HCT116 (cell line): ENCODE measurements at regions not wholly inside any gene's neighbourhood (a gene's known extent, or its start where the extent isn't known, plus 50 kb on each side); places are given as distances from the start of the nearest gene placed in this dataset.

ENCODE experiments used
- ATAC-seq: fragments of 200-7000 bp; cut with Tn5 transposase; 2 replicates; pipeline ENCODE4 v1.9.1; 2020; ENCODE audit warnings: mild to moderate bottlenecking, moderate library complexity
- BruUV-seq: library from RNA; stranded (reverse); fragments of 400-500 nt; replicated peaks from 2 replicates; lab custom pipeline; 2021; lab: Mats Ljungman, UMichigan
- CTCF ChIA-PET: fragments of 300-600 bp; sonication (Branson Sonifier 250); formaldehyde crosslinking; loops from one replicate; lab custom pipeline; 2021; ENCODE audit warnings: antibody characterized with exemption; lab: Charles Lee
- POLR2A ChIA-PET: fragments of 300-600, 350-600 bp; sonication (Branson Sonifier 250); formaldehyde crosslinking; loops from one replicate; lab custom pipeline; 2021; ENCODE audit warnings: antibody characterized with exemption; lab: Charles Lee
- RAD21 ChIA-PET, 2 experiments: fragments of 300-600 bp; sonication (Branson Sonifier 250); formaldehyde crosslinking; loops; one replicate each; lab custom pipeline; 2023; ENCODE audit warnings: low total read pairs in 2 of 2; ENCODE audit not compliant: uncharacterized antibody in 2 of 2, unreplicated experiment in 2 of 2, low non-redundant PET in 1 of 2; lab: Charles Lee
- DNase-seq: peaks from one replicate; pipeline ENCODE4 v3.0.0-alpha.2; 2010; ENCODE audit warnings: low read depth, low spot score
- H2AFZ ChIP-seq: fragments of 200-600 bp; shearing (Covaris generic), sonication (generic); 2 replicates; pipeline ENCODE4 v1.6.1; 2017; ENCODE audit warnings: low read depth, mixed run types, mixed read lengths, antibody characterized with exemption, low read length; ENCODE audit not compliant: poor library complexity, severe bottlenecking
- H3K27ac ChIP-seq: 2 replicates; pipeline ENCODE4 v1.5.1; 2012; ENCODE audit warnings: low read depth, low read length
- H3K27me3 ChIP-seq: fragments of 200-600 bp; sonication (generic); 2 replicates; pipeline ENCODE4 v1.6.1; 2016; ENCODE audit warnings: mixed run types, low read length, mixed read lengths; ENCODE audit not compliant: insufficient read depth
- H3K36me3 ChIP-seq, 2 experiments: fragments of 200-500 bp in 1 of 2; fragments of 200-600 bp in 1 of 2; sonication (Bioruptor generic) in 1 of 2; sonication (generic) in 1 of 2; 2 replicates each; pipeline versions ENCODE4 v1.5.1 to v1.6.1; 2014 to 2016; ENCODE audit warnings: low read length in 2 of 2, inconsistent platforms in 1 of 2, mixed read lengths in 1 of 2, mixed run types in 1 of 2; ENCODE audit not compliant: insufficient read depth in 2 of 2, control insufficient read depth in 1 of 2
- H3K4me1 ChIP-seq, 2 experiments: fragments of 200-600 bp in 1 of 2; sonication (generic) in 1 of 2; 2 replicates each; pipeline versions ENCODE4 v1.5.1 to v1.6.1; 2012 to 2017; ENCODE audit warnings: low read length in 2 of 2, inconsistent platforms in 1 of 2, mild to moderate bottlenecking in 1 of 2, mixed read lengths in 1 of 2, mixed run types in 1 of 2, moderate library complexity in 1 of 2; ENCODE audit not compliant: insufficient read depth in 2 of 2, control insufficient read depth in 1 of 2
- H3K4me2 ChIP-seq: fragments of 200-600 bp; sonication (generic); 2 replicates; pipeline ENCODE4 v1.6.1; 2017; ENCODE audit warnings: mixed run types, low read length, mixed read lengths
- H3K4me3 ChIP-seq, 2 experiments: fragments of 200-600 bp in 1 of 2; sonication (generic) in 1 of 2; replicated peaks in 1 of 2; 2 replicates each; pipeline ENCODE4 v1.5.1; 2011 to 2016; ENCODE audit warnings: low read length in 2 of 2, control low read depth in 1 of 2, low read depth in 1 of 2, mild to moderate bottlenecking in 1 of 2, mixed read lengths in 1 of 2, mixed run types in 1 of 2
- H3K79me2 ChIP-seq: fragments of 200-600 bp; sonication (generic); 2 replicates; pipeline ENCODE4 v1.6.1; 2017; ENCODE audit warnings: mild to moderate bottlenecking, mixed run types, low read length, moderate library complexity, mixed read lengths; ENCODE audit not compliant: insufficient read depth
- H3K9ac ChIP-seq: fragments of 200-600 bp; sonication (generic); 2 replicates; pipeline ENCODE4 v1.6.1; 2016; ENCODE audit warnings: low read length, mixed read lengths
- H3K9me2 ChIP-seq: fragments of 200-600 bp; sonication (generic), shearing (Covaris generic); 2 replicates; pipeline ENCODE4 v1.6.1; 2017; ENCODE audit warnings: mixed run types, mild to moderate bottlenecking, moderate library complexity; ENCODE audit not compliant: insufficient read depth
- H3K9me3 ChIP-seq, 2 experiments: fragments of 200-500 bp in 1 of 2; fragments of 200-600 bp in 1 of 2; sonication (Bioruptor generic) in 1 of 2; sonication (generic) in 1 of 2; 2 replicates each; pipeline ENCODE4 v1.6.1; 2014 to 2017; ENCODE audit warnings: low read length in 2 of 2, mixed read lengths in 2 of 2, inconsistent platforms in 1 of 2, low read depth in 1 of 2, mild to moderate bottlenecking in 1 of 2, mixed run types in 1 of 2, moderate library complexity in 1 of 2; ENCODE audit not compliant: control insufficient read depth in 1 of 2, insufficient read depth in 1 of 2
- H4K20me1 ChIP-seq: fragments of 200-600 bp; sonication (generic), shearing (Covaris generic); 2 replicates; pipeline ENCODE4 v1.6.1; 2017; ENCODE audit warnings: mixed run types, mild to moderate bottlenecking, moderate library complexity; ENCODE audit not compliant: insufficient read depth
- CBX3 ChIP-seq: IDR thresholded peaks from 2 replicates; pipeline ENCODE4 v1.6.1; 2012; ENCODE audit warnings: low read depth
- CEBPB ChIP-seq: IDR thresholded peaks from 2 replicates; pipeline ENCODE4 v1.6.1; 2012; ENCODE audit warnings: low read depth
- EGR1 ChIP-seq: IDR thresholded peaks from 2 replicates; pipeline ENCODE4 v1.6.1; 2012; ENCODE audit warnings: low read depth
- ELF1 ChIP-seq: IDR thresholded peaks from 2 replicates; pipeline ENCODE4 v1.6.1; 2012; ENCODE audit warnings: low read depth, borderline replicate concordance
- EZH2 ChIP-seq: fragments of 200-600 bp; sonication (generic); IDR thresholded peaks from 2 replicates; pipeline ENCODE4 v1.6.1; 2017; ENCODE audit warnings: antibody characterized with exemption, mixed run types
- EZH2phosphoT487 ChIP-seq: fragments of 200-600 bp; IDR thresholded peaks from 2 replicates; pipeline ENCODE4 v1.6.1; 2018; ENCODE audit warnings: antibody characterized with exemption, borderline replicate concordance
- FOSL1 ChIP-seq: IDR thresholded peaks from 2 replicates; pipeline ENCODE4 v1.6.1; 2012; ENCODE audit warnings: low read depth
- JUND ChIP-seq: IDR thresholded peaks from 2 replicates; pipeline ENCODE4 v1.6.1; 2012
- POLR2A ChIP-seq: IDR thresholded peaks from 2 replicates; pipeline ENCODE4 v1.7.0; 2011; ENCODE audit warnings: borderline replicate concordance; ENCODE audit not compliant: insufficient read depth, insufficient read length; ENCODE audit errors: extremely low read depth
- POLR2AphosphoS5 ChIP-seq: IDR thresholded peaks from 2 replicates; pipeline ENCODE4 v1.6.1; 2011; ENCODE audit warnings: mild to moderate bottlenecking, low read depth, low read length, moderate library complexity
- RAD21 ChIP-seq: IDR thresholded peaks from 2 replicates; pipeline ENCODE4 v1.6.1; 2012; ENCODE audit warnings: low read depth, mild to moderate bottlenecking
- REST ChIP-seq: IDR thresholded peaks from 2 replicates; pipeline ENCODE4 v1.6.1; 2012; ENCODE audit warnings: low read depth
- SIN3A ChIP-seq: IDR thresholded peaks from 2 replicates; pipeline ENCODE4 v1.6.1; 2012; ENCODE audit warnings: low read depth
- SP1 ChIP-seq: IDR thresholded peaks from 2 replicates; pipeline ENCODE4 v1.6.1; 2012; ENCODE audit warnings: low read depth
- SRF ChIP-seq: IDR thresholded peaks from 2 replicates; pipeline ENCODE4 v1.6.1; 2012; ENCODE audit warnings: low read depth
- ZFX ChIP-seq: fragments of 450-650 bp; IDR thresholded peaks from 2 replicates; pipeline ENCODE4 v1.6.1; 2017
- ZNF274 ChIP-seq: fragments of 200-500 bp; sonication (Bioruptor generic); IDR thresholded peaks from 2 replicates; pipeline ENCODE4 v1.6.1; 2014; ENCODE audit warnings: mild to moderate bottlenecking, low read depth, low read length, inconsistent platforms
- intact Hi-C: fragments of 100-400 bp; cut with micrococcal nuclease; formaldehyde crosslinking; loops from 2 replicates; pipeline ENCODE4 v1.10.0; 2022
- TF ChIP-seq, protein P1 (sequence below): IDR thresholded peaks from 2 replicates; pipeline ENCODE4 v1.6.1; 2012
- TF ChIP-seq, protein P2 (sequence below): IDR thresholded peaks from 2 replicates; pipeline ENCODE4 v1.6.1; 2011; ENCODE audit warnings: mild to moderate bottlenecking, low read length, moderate library complexity; ENCODE audit not compliant: insufficient replicate concordance; ENCODE audit errors: extremely low read depth

- no peak overlapping the region for H2AFZ ChIP-seq
- no peak overlapping the region for H3K4me2 ChIP-seq
- H3K27me3 ChIP-seq = no peaks in the 10 kb centered on the region
- intact Hi-C loops = no loop called here
- no peak overlapping the region for H3K4me3 ChIP-seq
- H3K9ac ChIP-seq = no peak overlapping the region
- DNase-seq = no peak
- no peaks in the 10 kb centered on the region for H3K36me3 ChIP-seq
- no peaks in the 10 kb centered on the region for H3K4me1 ChIP-seq
- RAD21 ChIA-PET = no interaction called here
- ATAC-seq = no peak
- no peaks in the 10 kb centered on the region for H3K9me2 ChIP-seq
- no TSS peak for BruUV-seq
- CTCF ChIA-PET = no interaction called here
- TF ChIP-seq EGR1 = no peak
- TF ChIP-seq RAD21 = no peak
- no peak for TF ChIP-seq EZH2phosphoT487
- TF ChIP-seq, protein P1, sequence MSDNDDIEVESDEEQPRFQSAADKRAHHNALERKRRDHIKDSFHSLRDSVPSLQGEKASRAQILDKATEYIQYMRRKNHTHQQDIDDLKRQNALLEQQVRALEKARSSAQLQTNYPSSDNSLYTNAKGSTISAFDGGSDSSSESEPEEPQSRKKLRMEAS = no peak
- TF ChIP-seq POLR2AphosphoS5 = no peak
- no peak for TF ChIP-seq REST
- TF ChIP-seq SP1 = no peak
- TF ChIP-seq CEBPB = no peak
- TF ChIP-seq ZFX = no peak
- no peak for TF ChIP-seq SIN3A
- no peak for TF ChIP-seq SRF
- TF ChIP-seq, protein P2, sequence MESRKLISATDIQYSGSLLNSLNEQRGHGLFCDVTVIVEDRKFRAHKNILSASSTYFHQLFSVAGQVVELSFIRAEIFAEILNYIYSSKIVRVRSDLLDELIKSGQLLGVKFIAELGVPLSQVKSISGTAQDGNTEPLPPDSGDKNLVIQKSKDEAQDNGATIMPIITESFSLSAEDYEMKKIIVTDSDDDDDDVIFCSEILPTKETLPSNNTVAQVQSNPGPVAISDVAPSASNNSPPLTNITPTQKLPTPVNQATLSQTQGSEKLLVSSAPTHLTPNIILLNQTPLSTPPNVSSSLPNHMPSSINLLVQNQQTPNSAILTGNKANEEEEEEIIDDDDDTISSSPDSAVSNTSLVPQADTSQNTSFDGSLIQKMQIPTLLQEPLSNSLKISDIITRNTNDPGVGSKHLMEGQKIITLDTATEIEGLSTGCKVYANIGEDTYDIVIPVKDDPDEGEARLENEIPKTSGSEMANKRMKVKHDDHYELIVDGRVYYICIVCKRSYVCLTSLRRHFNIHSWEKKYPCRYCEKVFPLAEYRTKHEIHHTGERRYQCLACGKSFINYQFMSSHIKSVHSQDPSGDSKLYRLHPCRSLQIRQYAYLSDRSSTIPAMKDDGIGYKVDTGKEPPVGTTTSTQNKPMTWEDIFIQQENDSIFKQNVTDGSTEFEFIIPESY = no peak
- no peak for TF ChIP-seq EZH2
- TF ChIP-seq CBX3 = no peak
- TF ChIP-seq ELF1 = no peak
- TF ChIP-seq JUND = no peak
- no peak for TF ChIP-seq FOSL1
- no peak for TF ChIP-seq ZNF274
- TF ChIP-seq POLR2A = no peak
- TF ChIP-seq, all 23 proteins: peak for 0
- no peaks in the 10 kb centered on the region for H4K20me1 ChIP-seq
- no peaks in the 10 kb centered on the region for H3K79me2 ChIP-seq
- H3K27ac ChIP-seq = no peak overlapping the region
- H3K9me3 ChIP-seq = peaks cover 0 to 7% of the 10 kb centered on the region in 2 experiments; a peak in 2 of 4 replicates
- POLR2A ChIA-PET = no interaction called here
Measured at GRCh38 chr11:92154110-92154509, 70.5 kb upstream of the FAT3 start.
